ENCODE measurements at regions not wholly inside any gene's neighbourhood (a gene's known extent, or its start where the extent isn't known, plus 50 kb on each side); places are given as distances from the start of the nearest gene placed in this dataset.

GRCh38 chr2:146038014-146038413 lies 1518.1 kb upstream of the ZEB2 start:
- no peak for DNase-seq

GRCh38 chr2:146037334-146037870 lies 1517.5 kb upstream of the ZEB2 start:
- DNase-seq = no peak

DNA sequence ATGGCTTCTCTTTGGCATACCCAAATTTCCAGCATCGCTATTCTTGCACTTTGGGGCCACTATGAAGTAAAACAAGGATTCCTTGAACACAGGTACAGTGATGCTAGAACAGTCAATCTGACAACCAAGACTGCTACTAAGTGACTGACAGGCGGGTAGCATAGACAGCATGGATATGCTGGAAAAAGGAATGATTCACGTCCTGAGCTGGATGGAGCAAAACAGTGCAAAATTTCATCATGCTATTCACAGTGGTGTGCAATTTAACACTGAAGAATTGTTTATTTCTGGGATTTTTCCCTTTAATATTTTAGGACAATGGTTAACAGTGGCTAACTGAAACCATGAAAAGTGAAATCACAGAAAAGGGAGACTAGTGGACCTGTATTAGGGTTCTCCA lies 1511.2 kb upstream of the ZEB2 start:
- DNase-seq = no peak

GRCh38 chr2:146027156-146027555 lies 1507.2 kb upstream of the ZEB2 start:
- DNase-seq = no peak

DNA sequence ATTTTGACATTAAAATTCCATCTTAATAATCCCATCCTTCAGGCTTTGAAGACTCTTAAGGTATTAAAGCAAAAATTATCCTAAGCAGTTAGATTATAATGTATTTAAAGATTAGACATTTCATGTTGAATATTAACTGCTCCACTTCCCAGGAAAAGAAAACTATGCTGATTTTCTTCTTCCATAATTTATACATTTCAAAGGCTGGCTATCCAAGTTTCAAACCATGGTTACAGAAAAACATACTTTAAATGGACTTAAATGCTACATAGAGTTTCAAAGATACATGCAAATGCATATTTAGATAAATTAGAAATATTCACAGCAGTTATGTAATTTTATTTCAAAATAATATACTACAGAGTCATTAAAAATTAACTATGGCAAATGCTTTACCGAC lies 1505.6 kb upstream of the ZEB2 start:
- DNase-seq = no peak

DNA sequence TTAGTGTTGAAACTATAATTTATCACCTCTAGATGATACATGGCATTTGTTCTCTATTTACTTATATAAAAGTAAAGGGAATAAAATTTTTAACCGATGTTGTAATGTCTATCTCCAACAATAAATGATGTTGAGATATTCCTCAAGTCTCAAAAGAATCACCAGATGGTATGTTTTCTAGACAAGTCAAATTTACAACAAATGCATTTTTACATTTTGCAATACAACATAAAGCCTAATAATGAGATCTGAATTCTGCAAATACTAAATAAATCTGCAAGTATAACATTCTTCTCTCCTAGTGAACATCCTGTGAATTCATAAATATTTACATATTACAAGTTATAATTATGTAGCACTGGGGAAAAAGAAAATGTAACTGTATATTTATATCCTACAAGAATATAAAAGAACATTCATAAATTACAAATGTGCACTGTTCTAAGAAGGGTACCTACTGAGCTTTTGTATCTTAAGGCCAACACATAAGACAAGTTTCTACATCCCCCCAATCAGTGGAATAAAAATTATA lies 1504.4 kb upstream of the ZEB2 start:
- no peak for DNase-seq

GRCh38 chr2:146004462-146004861 lies 1484.5 kb upstream of the ZEB2 start:
- no peak for DNase-seq

GRCh38 chr2:146003337-146003736 lies 1483.4 kb upstream of the ZEB2 start:
- DNase-seq = no peak

DNA sequence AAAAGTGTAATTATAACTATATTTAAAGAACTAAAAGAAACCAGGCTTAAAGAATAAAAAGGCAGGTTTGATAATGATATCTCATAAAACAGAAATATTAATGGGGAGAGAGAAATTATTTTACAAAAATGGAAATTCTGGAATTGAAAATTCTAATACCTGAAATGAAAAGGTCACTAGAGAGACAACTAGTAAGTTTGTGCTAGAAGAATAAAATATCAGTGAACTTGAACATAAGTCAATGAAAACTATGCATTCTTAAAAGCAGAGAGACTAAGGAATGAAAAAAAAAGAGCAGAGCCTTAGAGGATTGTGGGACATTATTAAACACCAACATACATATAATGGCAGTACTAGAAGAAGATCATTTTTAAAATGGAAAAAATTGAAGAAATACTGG lies 1475.0 kb upstream of the ZEB2 start:
- DNase-seq = no peak

DNA sequence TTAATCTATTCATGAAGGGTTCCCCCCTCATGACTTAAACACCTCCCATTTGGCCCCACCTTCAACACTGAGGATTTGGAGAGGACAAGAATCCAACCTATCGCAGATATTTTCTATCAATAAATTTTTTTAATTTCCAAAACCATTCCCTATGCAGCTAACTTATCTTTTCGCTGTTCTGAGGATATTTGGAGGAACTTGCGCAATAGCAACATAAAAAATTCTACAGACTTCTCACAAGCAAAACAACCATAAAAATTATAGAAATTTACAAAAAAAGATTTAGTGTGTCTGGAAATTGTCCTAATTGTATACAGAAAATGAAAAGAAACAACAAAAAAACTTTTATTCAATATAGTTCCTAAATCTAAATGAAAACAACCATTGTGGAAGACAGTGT lies 1472.7 kb upstream of the ZEB2 start:
- DNase-seq = no peak

DNA sequence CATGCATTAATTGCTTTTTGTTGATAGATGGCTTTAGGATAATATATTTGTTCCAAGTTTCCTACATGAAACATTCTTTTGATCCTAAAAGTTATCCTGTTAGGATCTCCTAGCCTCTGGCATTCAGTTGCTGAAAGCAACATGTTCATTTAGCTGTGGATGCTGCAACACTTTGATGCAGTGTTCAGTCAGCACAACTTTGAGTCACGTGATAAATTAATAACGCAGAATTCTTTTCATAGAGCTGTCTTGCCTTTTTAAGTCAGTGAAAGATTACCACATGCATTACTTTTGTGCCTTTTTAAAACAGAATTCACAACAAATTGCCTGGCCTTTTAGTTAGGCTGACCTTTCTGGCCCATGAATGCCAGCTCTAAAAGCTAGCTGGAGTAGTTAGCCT lies 1467.9 kb upstream of the ZEB2 start:
- DNase-seq = no peak

GRCh38 chr2:145985517-145985916 lies 1465.6 kb upstream of the ZEB2 start:
- DNase-seq = no peak

DNA sequence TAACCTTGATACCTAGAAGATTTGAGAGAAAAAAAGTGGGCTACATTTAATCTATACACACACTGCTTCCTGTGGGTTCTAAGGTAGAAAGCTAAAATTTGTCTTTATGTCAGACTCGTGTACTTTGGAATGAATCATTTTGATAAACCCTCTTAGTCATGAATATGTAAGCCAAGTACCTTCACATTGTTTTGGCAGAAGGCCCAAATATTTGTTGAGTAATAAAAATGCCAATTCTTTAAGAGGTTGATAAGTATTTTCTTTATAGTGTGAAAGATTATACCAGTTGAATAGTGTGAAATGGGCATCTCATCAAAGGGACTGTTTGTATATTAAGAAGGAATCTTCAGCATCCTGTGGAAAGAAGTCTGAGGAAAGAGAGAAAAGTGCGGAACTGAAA lies 1464.7 kb upstream of the ZEB2 start:
- DNase-seq = no peak

DNA sequence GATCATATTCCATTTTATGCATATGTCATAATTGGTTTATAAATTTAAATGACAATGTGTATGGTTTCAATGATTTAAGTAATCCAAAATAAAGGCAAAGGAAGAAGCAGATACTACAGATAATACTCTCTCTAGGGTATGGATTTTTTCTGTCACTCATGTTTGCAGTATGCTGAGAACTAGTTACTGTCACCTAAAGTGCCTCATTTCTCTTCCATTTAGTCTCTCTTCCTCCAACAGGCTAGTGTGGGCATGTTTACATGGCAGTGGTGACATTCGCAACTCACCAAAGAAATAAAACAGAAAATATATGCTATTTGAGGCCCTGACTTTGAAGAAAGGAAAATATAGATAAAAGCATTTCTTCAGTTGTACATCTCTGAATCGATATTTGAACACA lies 1460.4 kb upstream of the ZEB2 start:
- DNase-seq = no peak

DNA sequence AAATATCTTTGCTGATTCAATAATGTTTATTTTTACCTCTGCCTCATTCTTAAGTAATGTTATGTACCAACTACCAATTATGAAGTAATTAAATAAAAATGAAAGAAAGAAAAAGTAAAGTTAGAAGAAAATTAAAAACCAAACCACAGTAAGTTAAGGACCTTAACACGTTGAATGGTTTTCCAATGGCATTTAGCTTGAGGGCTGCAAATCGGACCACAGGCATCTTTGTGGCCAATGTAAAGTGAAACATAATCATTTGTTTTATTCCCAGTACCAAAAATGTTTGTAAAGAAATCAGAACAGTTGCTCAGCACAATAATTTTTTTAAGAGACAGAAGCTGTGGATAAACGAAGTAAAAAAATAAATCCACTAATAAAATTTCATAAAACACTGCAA lies 1455.5 kb upstream of the ZEB2 start:
- no peak for DNase-seq

DNA sequence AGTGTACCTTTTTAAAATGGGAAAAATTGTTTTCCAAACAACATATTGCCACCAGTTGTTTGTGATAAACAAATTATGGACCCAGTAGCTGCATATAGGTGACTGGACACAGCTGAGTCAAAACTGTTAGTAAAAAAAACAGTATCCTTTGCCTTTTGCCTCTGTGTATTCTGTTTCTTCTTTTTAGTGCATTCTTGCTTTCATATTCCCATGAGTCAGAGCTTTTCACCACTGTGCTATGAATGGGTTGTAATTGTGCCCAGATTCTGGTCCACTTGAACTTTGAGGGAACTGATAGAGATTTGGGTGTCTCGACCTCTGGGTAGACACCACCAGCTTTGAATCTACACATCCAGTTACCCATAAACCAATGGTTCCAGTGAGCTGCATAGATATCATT lies 1441.9 kb upstream of the ZEB2 start:
- no peak for DNase-seq

GRCh38 chr2:145960479-145961163 lies 1440.7 kb upstream of the ZEB2 start:
- DNase-seq = no peak

DNA sequence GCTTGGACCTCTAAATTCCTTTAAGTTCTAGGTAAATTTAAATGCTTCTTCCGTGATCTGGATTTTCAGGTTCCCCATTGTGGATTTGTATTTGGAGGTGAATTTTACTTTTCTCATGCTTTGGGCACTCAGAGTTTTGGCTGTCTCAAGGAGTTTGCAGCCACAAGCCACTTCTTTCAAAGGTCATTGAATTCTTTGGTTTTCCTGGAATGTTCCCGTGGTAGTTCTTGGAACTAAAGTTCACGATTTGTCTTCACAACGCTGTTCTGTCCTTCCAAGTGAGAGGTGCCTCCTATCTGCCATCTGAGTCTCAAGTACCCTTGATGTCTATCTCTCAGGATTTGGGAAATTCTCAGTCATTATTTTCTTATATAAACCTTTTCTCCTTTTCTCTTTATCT lies 1438.7 kb upstream of the ZEB2 start:
- no peak for DNase-seq

DNA sequence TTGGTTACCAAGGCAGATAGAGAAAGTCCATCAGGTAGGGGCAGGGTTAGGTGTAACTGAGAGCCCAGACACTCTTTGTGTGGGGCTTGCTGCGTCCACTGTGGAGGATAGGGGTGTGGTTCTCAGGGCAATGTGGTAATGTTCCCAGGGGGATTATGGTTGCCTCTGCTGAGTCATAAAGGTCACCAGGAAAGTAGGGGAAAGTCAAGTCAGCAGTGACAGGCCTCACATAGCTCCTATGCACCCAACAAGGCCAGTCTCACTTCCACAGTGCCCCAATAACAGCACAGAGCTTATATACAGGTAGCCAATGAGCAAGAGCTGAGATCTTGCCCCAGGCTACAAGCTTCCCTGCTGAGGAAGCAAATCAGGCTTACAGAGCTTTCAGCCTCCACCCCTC lies 1438.0 kb upstream of the ZEB2 start:
- no peak for DNase-seq

DNA sequence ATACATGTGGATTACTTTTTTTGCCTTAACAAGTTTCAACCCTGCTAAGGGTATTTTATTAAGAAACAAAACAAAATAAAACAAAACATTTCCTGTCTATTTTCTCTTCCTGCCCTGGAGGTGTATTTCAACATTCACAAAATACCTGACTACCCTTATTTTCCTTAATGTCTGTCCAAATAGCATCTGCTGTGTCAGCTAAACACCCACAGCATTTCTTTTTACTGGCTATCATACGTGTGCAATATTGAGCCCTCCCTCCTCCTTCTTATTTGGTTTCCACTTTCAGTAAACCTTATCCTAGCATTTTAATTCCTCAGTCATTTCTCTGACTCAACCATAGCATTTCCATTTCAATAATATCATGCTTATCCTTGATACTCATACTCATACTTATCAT lies 1420.0 kb upstream of the ZEB2 start:
- no peak for DNase-seq

DNA sequence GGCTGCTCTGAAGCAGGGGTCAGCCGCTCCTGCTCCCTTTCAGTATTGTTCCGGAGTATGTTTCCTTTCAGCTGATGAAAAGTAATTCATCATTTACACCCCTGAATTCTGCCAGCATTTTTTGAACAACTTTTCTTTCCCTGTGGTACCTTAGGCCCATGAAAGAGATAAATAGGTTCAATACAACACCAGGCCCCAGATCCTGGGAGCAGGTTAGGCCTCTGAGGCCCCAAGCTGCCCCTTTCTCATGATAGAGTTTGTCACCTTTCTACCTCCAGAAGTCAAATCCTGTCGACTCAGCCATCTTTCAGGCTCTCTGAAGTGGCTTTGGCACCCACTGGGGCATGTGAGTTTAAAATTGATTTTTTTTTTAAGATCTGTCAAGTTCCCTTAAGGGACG lies 1415.1 kb upstream of the ZEB2 start:
- no peak for DNase-seq

GRCh38 chr2:145931781-145932395 lies 1412.0 kb upstream of the ZEB2 start:
- DNase-seq = no peak

DNA sequence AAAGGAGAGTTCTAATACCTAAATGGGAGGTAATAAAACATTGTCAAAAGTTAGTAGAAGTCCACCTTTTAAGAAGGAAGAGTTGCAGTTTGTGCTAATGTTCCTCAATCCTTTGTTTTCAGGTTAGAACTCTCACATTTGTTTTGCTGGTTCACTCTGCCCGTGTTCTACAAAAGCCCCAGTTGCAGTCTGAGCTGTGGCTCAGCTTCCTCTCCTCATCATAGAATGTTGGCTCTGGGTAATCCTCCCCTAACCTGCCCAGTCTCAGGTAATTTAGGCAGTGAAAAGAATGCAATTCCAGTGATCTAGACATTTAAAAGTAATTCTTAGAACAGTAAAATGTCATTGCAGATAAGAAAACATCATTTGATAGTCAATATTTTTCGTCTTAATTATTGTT lies 1410.4 kb upstream of the ZEB2 start:
- DNase-seq = no peak

- DNase-seq = no peak
Measured at GRCh38 chr2:145927131-145927950, 1407.4 kb upstream of the ZEB2 start.
